Spleen (tissue), 11 donors: ENCODE measurements at regions not wholly inside any gene's neighbourhood (a gene's known extent, or its start where the extent isn't known, plus 50 kb on each side); places are given as distances from the start of the nearest gene placed in this dataset.
A peak's percentile ranks its signal among the peaks of the same experiment; 100 is the strongest.

Source experiments
- DNase-seq: peaks from one replicate; pipeline ENCODE4 v3.0.0-alpha.2; 2020
- H3K27ac ChIP-seq, 8 donors: fragments of 200-600 bp; sonication (generic) in 7 of 8; 1 replicate in 4 of 8; 2 replicates in 4 of 8; pipeline versions ENCODE4 v1.5.0 to v1.8.0; 2016 to 2021; ENCODE audit warnings: inconsistent platforms in 4 of 8, mild to moderate bottlenecking in 4 of 8, moderate library complexity in 1 of 8
- H3K27me3 ChIP-seq, 7 donors: fragments of 200-600 bp; sonication (generic) in 6 of 7; replicated peaks in 1 of 7; 1 replicate in 4 of 7; 2 replicates in 3 of 7; pipeline versions ENCODE4 v1.5.0 to v1.8.0; 2016 to 2021; ENCODE audit warnings: inconsistent platforms in 3 of 7, mild to moderate bottlenecking in 1 of 7
- H3K36me3 ChIP-seq, 6 donors: fragments of 200-600 bp; sonication (generic) in 5 of 6; 1 replicate in 4 of 6; 2 replicates in 2 of 6; pipeline versions ENCODE4 v1.5.0 to v1.8.0; 2016 to 2021; ENCODE audit warnings: inconsistent platforms in 2 of 6
- H3K4me1 ChIP-seq, 6 donors: fragments of 200-600 bp; sonication (generic) in 5 of 6; 1 replicate in 3 of 6; 2 replicates in 3 of 6; pipeline versions ENCODE4 v1.5.0 to v1.8.0; 2016 to 2021; ENCODE audit warnings: inconsistent platforms in 3 of 6
- H3K4me3 ChIP-seq, 8 donors: fragments of 200-600 bp; sonication (generic) in 7 of 8; 1 replicate in 4 of 8; 2 replicates in 4 of 8; pipeline versions ENCODE4 v1.5.0 to v1.8.0; 2016 to 2021; ENCODE audit warnings: inconsistent platforms in 4 of 8, mild to moderate bottlenecking in 4 of 8, moderate library complexity in 2 of 8
- H3K9me3 ChIP-seq, 8 donors: fragments of 200-600 bp; sonication (generic) in 7 of 8; 1 replicate in 4 of 8; 2 replicates in 4 of 8; pipeline versions ENCODE4 v1.5.0 to v1.8.0; 2016 to 2021; ENCODE audit warnings: inconsistent platforms in 4 of 8
- POLR2A ChIP-seq, 3 donors: fragments of 450-650 bp; IDR thresholded peaks; one replicate each; pipeline ENCODE4 v1.5.1; 2017; ENCODE audit warnings: antibody characterized with exemption in 3 of 3, mild to moderate bottlenecking in 1 of 3
- POLR2AphosphoS5 ChIP-seq, 3 donors: sonication (generic); formaldehyde crosslinking; IDR thresholded peaks; one replicate each; pipeline ENCODE4 v1.5.1; 2017; ENCODE audit warnings: antibody characterized with exemption in 3 of 3
- whole genome bisulfite sequencing, 5 donors: extraction: QIAGEN DNeasy Blood & Tissue Kit in 3 of 5; methylation state at CpG; one replicate each; pipeline versions ENCODE4 v1.1.5 to v1.1.7; 2013 to 2018; 5-methylcytosine and 5-hydroxymethylcytosine counted together
- intact Hi-C: fragments of 100-400 bp; cut with DNase I; formaldehyde crosslinking; loops from one replicate; pipeline ENCODE4 v1.15.0; 2023; ENCODE audit warnings: low total_unique reads
- TF ChIP-seq, protein P1 (sequence below), 11 experiments: fragments of 200-600 bp in 7 of 11; fragments of 450-650 bp in 4 of 11; sonication (generic) in 4 of 11; IDR thresholded peaks in 8 of 11; conservative IDR thresholded peaks in 3 of 11; 1 replicate in 7 of 11; 2 replicates in 4 of 11; pipeline versions ENCODE4 v1.4.0 to v1.8.0; 2016 to 2021; ENCODE audit warnings: antibody characterized with exemption in 11 of 11, inconsistent platforms in 4 of 11, mild to moderate bottlenecking in 1 of 11
- donor health status: healthy with polysubstance abuse.
- donor health status: DM: no; HTN: no; CAD: no; lungs with moderate emphysema.
- donor health status: DM: no; HTN: no; CAD: no.
- donor health status: Bipolar disorder and iron deficiency.
- donor health status: healthy.
- donor health status: DM: no; HTN: no; CAD: no.
- donor health status: DM: yes; HTN: yes; CAD: no.

GRCh38 chr12:124655698-124656516 is 88.5 kb upstream of the NCOR2 start:
- intact Hi-C loops, result no loop called here
- Histone ChIP-seq H3K27me3 (peaks cover 0 to 7% (median 0%) of the 10 kb centered on the region in 7 donors), H3K27ac (peak overlapping the region; percentile 3 to 77 (median 56)), H3K36me3 (no peaks in the 10 kb centered on the region), H3K4me1 (peaks cover 9 to 65% (median 36%) of the 10 kb centered on the region in 6 donors), H3K4me3 (no peak overlapping the region), H3K9me3 (no peaks in the 10 kb centered on the region)
- WGBS, 5 donors, result 46 to 61% (median 54%) methylated on average over 18 to 20 of the region's 20 CpGs
- no peak for DNase-seq
- TF ChIP-seq, protein P1, sequence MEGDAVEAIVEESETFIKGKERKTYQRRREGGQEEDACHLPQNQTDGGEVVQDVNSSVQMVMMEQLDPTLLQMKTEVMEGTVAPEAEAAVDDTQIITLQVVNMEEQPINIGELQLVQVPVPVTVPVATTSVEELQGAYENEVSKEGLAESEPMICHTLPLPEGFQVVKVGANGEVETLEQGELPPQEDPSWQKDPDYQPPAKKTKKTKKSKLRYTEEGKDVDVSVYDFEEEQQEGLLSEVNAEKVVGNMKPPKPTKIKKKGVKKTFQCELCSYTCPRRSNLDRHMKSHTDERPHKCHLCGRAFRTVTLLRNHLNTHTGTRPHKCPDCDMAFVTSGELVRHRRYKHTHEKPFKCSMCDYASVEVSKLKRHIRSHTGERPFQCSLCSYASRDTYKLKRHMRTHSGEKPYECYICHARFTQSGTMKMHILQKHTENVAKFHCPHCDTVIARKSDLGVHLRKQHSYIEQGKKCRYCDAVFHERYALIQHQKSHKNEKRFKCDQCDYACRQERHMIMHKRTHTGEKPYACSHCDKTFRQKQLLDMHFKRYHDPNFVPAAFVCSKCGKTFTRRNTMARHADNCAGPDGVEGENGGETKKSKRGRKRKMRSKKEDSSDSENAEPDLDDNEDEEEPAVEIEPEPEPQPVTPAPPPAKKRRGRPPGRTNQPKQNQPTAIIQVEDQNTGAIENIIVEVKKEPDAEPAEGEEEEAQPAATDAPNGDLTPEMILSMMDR (IDR thresholded peaks at IDR 0.05 in 8 of 11, conservative IDR thresholded peaks at IDR 0.05 in 3 of 11), result no peak
- TF ChIP-seq POLR2A (IDR thresholded peaks at IDR 0.05) (no peak), POLR2AphosphoS5 (IDR thresholded peaks at IDR 0.05) (peak in 2 of 3 donors; percentile 30 to 49)

- TF ChIP-seq POLR2AphosphoS5 (IDR thresholded peaks at IDR 0.05) (no peak), POLR2A (IDR thresholded peaks at IDR 0.05) (no peak)
- TF ChIP-seq, protein P1 (IDR thresholded peaks at IDR 0.05 in 8 of 11, conservative IDR thresholded peaks at IDR 0.05 in 3 of 11), result no peak
- 44 to 66% (median 52%) methylated on average over 18 of the region's 18 CpGs for WGBS, 5 donors
- Histone ChIP-seq H3K36me3 (no peaks in the 10 kb centered on the region), H3K9me3 (peaks cover 0 to under 1% (median 0%) of the 10 kb centered on the region in 8 donors), H3K27ac (peak overlapping the region; percentile 15 to 77 (median 54)), H3K27me3 (peaks cover 0 to 7% (median 0%) of the 10 kb centered on the region in 7 donors), H3K4me3 (no peak overlapping the region), H3K4me1 (peaks cover 9 to 59% (median 36%) of the 10 kb centered on the region in 6 donors)
- DNase-seq, result no peak
- intact Hi-C loops, result no loop called here
These were observed 87.8 kb upstream of the NCOR2 start for GRCh38 chr12:124655048-124655697.

DNA sequence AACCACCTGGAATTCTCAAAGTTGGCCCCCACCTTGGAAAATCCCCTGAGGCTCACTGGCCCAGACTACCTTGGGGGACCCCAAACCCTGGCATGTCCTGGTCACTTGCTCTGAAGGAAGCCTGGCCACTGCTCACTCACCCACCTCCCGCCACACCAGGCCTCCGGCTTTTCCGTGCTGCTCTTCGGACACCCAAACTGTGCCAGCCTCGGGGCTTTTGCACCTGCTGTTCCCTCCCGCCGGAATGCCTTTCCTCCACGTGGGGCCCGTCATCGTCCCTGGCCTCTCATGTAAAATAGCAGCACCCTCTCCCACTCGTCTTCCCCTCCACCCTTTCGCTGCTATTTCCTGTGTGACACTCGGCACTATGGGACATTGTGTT is 87.2 kb upstream of the NCOR2 start:
- peaks cover 9 to 59% (median 36%) of the 10 kb centered on the region in 6 donors for H3K4me1 ChIP-seq
- TF ChIP-seq POLR2A (IDR thresholded peaks at IDR 0.05), result no peak
- no peak for DNase-seq

DNA sequence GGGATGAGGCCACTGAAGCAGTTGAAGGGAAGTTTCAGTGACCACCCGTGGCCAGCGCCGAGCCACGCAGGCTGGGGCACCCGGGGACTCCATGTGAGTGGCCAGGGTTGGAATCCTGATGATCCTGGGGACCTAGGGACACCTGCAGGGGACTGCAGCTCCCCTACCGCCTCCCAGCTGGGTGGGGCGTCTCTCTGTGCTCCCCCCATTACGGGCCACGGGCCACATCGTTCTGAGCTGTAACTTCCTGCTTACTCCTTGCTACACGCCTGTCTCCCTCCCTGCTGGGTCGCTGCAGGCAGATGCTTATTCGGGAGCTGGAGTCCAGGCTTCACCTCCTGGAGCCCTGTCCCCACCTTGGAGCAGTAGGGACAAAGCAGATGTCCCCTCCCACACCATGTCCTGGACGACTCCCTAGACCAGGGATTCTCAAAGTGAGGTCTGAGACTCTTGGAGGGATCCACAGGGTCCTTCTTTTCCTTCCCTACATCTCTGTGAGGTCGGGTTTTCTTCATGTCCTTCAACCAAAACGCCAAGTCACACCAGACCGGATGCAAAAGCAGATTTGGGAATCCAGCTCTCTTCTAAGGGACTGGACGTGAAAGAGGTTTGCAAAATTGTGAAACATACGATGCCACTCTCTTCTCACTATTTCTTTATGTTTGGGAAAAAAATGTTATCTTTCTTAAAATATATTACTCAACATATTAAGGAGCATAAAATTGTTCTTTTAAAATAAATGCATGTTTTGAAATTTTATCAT is 85.9 kb upstream of the NCOR2 start:
- H3K36me3 ChIP-seq, result no peaks in the 10 kb centered on the region
- TF ChIP-seq POLR2A (IDR thresholded peaks at IDR 0.05) (no peak), POLR2AphosphoS5 (IDR thresholded peaks at IDR 0.05) (peak in 1 of 3 donors; percentile 28)
- TF ChIP-seq, protein P1 (IDR thresholded peaks at IDR 0.05 in 8 of 11, conservative IDR thresholded peaks at IDR 0.05 in 3 of 11), result no peak
- H3K9me3 ChIP-seq, result peaks cover 0 to 16% (median 13%) of the 10 kb centered on the region in 8 donors
- WGBS, 5 donors, result 21 to 36% (median 28%) methylated on average over 10 to 19 of the region's 19 CpGs
- intact Hi-C loops, result no loop called here
- peaks cover 0 to 7% (median 0%) of the 10 kb centered on the region in 7 donors for H3K27me3 ChIP-seq
- peaks cover 9 to 59% (median 36%) of the 10 kb centered on the region in 6 donors for H3K4me1 ChIP-seq
- DNase-seq, result no peak
- peak overlapping the region in 4 of 8 donors; percentile 5 to 65 (median 54) for H3K27ac ChIP-seq
- no peak overlapping the region for H3K4me3 ChIP-seq

More for the DNA sequence above, 87.2 kb upstream of the NCOR2 start:
- intact Hi-C loops, result no loop called here
- Histone ChIP-seq H3K36me3 (no peaks in the 10 kb centered on the region), H3K27ac (peak overlapping the region in 7 of 8 donors; percentile 15 to 77 (median 55)), H3K4me3 (no peak overlapping the region), H3K9me3 (peaks cover 0 to 3% (median 0%) of the 10 kb centered on the region in 8 donors), H3K27me3 (peaks cover 0 to 7% (median 0%) of the 10 kb centered on the region in 7 donors)
- WGBS, 5 donors, result 63 to 81% (median 72%) methylated on average over 13 of the region's 13 CpGs
